Liver (tissue), 3 donors: ENCODE measurements at regions not wholly inside any gene's neighbourhood (a gene's known extent, or its start where the extent isn't known, plus 50 kb on each side); places are given as distances from the start of the nearest gene placed in this dataset.

Experiments used
- FOXA1 ChIP-seq: IDR thresholded peaks from 2 replicates; pipeline ENCODE4 v1.6.1; 2016; ENCODE audit warnings: antibody characterized with exemption
- HNF4G ChIP-seq: IDR thresholded peaks from 2 replicates; pipeline ENCODE4 v1.6.1; 2016; ENCODE audit warnings: antibody characterized with exemption
- JUND ChIP-seq, 2 donors: IDR thresholded peaks; 2 replicates each; pipeline ENCODE4 v1.6.1; 2016; ENCODE audit warnings: antibody characterized with exemption in 2 of 2
- NR2F2 ChIP-seq: IDR thresholded peaks from 2 replicates; pipeline ENCODE4 v1.6.1; 2016; ENCODE audit warnings: antibody characterized with exemption
- RAD21 ChIP-seq, 2 donors: IDR thresholded peaks; 2 replicates each; pipeline ENCODE4 v1.6.1; 2016; ENCODE audit warnings: antibody characterized with exemption in 2 of 2, mild to moderate bottlenecking in 2 of 2
- RXRA ChIP-seq, 2 donors: IDR thresholded peaks; 2 replicates each; pipeline ENCODE4 v1.6.1; 2017 to 2018; ENCODE audit warnings: antibody characterized with exemption in 2 of 2, mild to moderate bottlenecking in 1 of 2
- SP1 ChIP-seq: IDR thresholded peaks from 2 replicates; pipeline ENCODE4 v1.6.1; 2018; ENCODE audit warnings: antibody characterized with exemption, mild to moderate bottlenecking
- TAF1 ChIP-seq: conservative IDR thresholded peaks from 2 replicates; pipeline ENCODE4 v1.6.1; 2016; ENCODE audit warnings: antibody characterized with exemption, mild to moderate bottlenecking
- TF ChIP-seq, protein P1 (sequence below): fragments of 150-350 bp; IDR thresholded peaks from 2 replicates; pipeline ENCODE4 v1.5.1; 2017; ENCODE audit warnings: improper control_type of control experiment, low read depth, low read length; ENCODE audit not compliant: missing input control
- TF ChIP-seq, protein P2 (sequence below): IDR thresholded peaks from 2 replicates; pipeline ENCODE4 v1.6.1; 2016; ENCODE audit warnings: antibody characterized with exemption
- TF ChIP-seq, protein P3 (sequence below): IDR thresholded peaks from 2 replicates; pipeline ENCODE4 v1.6.1; 2016; ENCODE audit warnings: antibody characterized with exemption
- donor health status: healthy.
- donor health status: healthy.

DNA sequence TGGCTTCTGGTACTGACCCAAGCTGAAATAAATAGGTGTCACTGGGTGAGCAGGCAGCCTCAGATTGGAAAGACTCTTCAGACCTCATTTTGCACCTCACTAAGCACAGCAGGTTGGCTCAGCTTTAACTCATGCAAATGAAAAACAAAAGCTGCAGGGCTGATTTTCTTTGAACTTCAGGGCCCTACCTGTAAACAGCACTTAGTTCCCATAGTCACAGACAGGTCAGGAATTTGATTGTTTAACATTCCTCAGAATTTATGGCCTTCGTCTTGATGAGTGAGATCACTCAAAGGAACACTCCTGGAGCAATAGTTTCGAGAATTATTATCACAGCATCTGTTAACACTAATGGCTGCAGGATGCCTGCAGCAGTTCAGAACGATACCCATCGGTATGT lies 718.5 kb downstream of the EFNB2 start:
- no peak for TF ChIP-seq SP1
- no peak for TF ChIP-seq RAD21 (IDR thresholded peaks at IDR 0.05)
- TF ChIP-seq, protein P1, sequence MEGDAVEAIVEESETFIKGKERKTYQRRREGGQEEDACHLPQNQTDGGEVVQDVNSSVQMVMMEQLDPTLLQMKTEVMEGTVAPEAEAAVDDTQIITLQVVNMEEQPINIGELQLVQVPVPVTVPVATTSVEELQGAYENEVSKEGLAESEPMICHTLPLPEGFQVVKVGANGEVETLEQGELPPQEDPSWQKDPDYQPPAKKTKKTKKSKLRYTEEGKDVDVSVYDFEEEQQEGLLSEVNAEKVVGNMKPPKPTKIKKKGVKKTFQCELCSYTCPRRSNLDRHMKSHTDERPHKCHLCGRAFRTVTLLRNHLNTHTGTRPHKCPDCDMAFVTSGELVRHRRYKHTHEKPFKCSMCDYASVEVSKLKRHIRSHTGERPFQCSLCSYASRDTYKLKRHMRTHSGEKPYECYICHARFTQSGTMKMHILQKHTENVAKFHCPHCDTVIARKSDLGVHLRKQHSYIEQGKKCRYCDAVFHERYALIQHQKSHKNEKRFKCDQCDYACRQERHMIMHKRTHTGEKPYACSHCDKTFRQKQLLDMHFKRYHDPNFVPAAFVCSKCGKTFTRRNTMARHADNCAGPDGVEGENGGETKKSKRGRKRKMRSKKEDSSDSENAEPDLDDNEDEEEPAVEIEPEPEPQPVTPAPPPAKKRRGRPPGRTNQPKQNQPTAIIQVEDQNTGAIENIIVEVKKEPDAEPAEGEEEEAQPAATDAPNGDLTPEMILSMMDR: no peak
- TF ChIP-seq, protein P2, sequence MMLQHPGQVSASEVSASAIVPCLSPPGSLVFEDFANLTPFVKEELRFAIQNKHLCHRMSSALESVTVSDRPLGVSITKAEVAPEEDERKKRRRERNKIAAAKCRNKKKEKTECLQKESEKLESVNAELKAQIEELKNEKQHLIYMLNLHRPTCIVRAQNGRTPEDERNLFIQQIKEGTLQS: no peak
- no peak for TF ChIP-seq HNF4G
- TF ChIP-seq, protein P3, sequence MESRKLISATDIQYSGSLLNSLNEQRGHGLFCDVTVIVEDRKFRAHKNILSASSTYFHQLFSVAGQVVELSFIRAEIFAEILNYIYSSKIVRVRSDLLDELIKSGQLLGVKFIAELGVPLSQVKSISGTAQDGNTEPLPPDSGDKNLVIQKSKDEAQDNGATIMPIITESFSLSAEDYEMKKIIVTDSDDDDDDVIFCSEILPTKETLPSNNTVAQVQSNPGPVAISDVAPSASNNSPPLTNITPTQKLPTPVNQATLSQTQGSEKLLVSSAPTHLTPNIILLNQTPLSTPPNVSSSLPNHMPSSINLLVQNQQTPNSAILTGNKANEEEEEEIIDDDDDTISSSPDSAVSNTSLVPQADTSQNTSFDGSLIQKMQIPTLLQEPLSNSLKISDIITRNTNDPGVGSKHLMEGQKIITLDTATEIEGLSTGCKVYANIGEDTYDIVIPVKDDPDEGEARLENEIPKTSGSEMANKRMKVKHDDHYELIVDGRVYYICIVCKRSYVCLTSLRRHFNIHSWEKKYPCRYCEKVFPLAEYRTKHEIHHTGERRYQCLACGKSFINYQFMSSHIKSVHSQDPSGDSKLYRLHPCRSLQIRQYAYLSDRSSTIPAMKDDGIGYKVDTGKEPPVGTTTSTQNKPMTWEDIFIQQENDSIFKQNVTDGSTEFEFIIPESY: no peak
- TF ChIP-seq FOXA1: no peak
- no peak for TF ChIP-seq RXRA (IDR thresholded peaks at IDR 0.05)
- TF ChIP-seq JUND (IDR thresholded peaks at IDR 0.05): no peak
- TF ChIP-seq TAF1: no peak
- no peak for TF ChIP-seq NR2F2
